ENCODE measurements at regions not wholly inside any gene's neighbourhood (a gene's known extent, or its start where the extent isn't known, plus 50 kb on each side); places are given as distances from the start of the nearest gene placed in this dataset.
A peak's percentile ranks its signal among the peaks of the same experiment; 100 is the strongest.

DNA sequence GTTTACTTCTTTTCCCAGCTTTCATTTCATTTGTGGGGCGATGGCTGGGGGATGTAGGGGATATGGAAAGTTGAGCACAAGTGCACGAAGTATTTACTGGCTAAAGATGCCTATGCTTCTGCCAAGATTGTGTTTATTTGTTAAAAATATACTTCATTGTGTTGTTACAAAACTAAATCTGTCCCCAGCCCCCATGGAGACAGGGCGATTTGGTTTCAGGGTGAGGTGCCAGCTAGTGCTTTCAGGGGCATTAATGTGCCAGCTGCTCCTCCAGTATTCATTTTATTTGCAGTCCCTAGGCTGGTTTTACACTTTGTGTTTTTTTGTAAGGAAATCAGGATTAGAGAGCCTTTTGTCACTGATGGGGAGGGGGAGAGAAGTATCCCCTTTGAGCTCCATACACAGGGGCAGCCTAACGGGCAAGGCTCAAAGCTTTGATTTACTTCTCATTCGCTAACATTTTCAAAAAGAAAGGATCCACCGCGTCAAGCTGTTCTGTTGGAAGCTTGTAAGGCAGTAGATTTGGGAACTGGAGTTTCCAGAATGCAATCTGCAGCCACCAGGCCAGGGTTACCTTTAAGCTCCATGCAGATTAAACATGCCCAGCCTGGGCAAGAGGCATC lies 198.7 kb upstream of the PLEKHG7 start:
- no peak for DNase-seq
- CTCF ChIA-PET: interaction anchor here (1.1 to 8.0 kb wide), 7 partner anchors 9 to 67 kb away, joined by 3 to 53 read pairs (median 8); no protein-coding TSS in a partner anchor
- WGBS (ENCODE audit: insufficient coverage): 97% methylated on average over 5 of the region's 7 CpGs
- Histone ChIP-seq H3K9me3 (ENCODE audit: control extremely low read depth in 1 of 5, control insufficient read depth in 4 of 5, insufficient read depth in 2 of 5, low read depth in 1 of 5, low read length in 4 of 5) (no peaks in the 10 kb centered on the region), H3K4me1 (ENCODE audit: control extremely low read depth in 1 of 4, control insufficient read depth in 4 of 4, insufficient read depth in 4 of 4, low read length in 3 of 4) (peaks cover 6 to 17% (median 14%) of the 10 kb centered on the region in 4 experiments), H3K36me3 (ENCODE audit: control insufficient read depth in 4 of 4, insufficient read depth in 4 of 4, low read length in 3 of 4) (no peaks in the 10 kb centered on the region), H3K27ac (ENCODE audit: insufficient read depth in 1 of 2, low read depth in 1 of 2, low read length in 2 of 2, poor library complexity in 1 of 2, severe bottlenecking in 2 of 2) (no peak overlapping the region), H3K4me3 (ENCODE audit: control insufficient read depth in 1 of 7, extremely low read depth in 1 of 7, insufficient read depth in 4 of 7, low read depth in 2 of 7, low read length in 6 of 7) (no peak overlapping the region), H3K27me3 (replicated peaks in 2 of 5; ENCODE audit: control insufficient read depth in 4 of 5, insufficient read depth in 5 of 5, low read length in 4 of 5) (no peaks in the 10 kb centered on the region)
- POLR2A ChIA-PET: no interaction called here

DNA sequence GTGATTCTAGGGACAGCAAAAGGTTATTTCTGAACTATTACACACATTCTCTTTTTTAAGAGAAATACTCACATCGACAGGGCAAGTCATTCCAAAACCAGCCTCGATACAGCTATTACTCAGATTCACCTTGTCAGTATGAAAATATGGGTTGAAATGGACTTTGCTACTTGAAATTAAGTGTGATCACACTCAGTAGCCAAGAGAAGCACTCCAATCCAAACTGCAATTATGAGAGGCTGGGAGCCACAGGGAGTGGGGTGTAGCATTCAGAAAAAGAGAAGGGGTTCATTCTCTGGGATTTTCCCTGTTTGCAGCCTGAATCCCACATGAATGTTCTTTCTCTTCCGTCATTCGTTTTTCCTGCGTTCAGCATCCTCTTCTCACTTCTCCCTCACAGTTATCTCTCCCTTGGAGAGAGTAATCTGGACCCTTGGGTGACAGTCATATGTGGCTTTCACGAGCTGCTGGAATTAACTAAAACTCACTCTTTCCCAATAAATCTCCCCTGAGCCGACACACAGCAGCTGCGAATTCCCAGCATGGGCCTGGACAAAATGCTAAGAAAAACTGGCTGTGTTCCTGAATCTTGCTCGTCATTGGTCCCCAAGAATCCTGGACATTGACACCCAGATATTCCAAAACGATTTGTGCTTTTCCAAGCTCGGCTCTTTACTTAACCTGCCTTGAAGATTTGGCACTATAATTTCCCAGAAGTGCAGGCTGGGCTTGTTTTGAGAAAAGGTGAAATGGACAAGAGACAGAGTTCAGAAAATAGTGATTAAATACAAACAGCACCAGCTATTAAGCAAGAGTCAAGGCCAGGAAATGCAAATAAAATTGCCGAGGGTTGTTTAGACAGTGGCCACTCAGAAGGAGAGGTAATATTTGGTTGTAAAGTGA lies 199.5 kb upstream of the PLEKHG7 start:
- 98% methylated on average over 8 of the region's 12 CpGs for WGBS (ENCODE audit: insufficient coverage)
- Histone ChIP-seq H3K4me3 (ENCODE audit: control insufficient read depth in 1 of 7, extremely low read depth in 1 of 7, insufficient read depth in 4 of 7, low read depth in 2 of 7, low read length in 6 of 7) (no peak overlapping the region), H3K27me3 (replicated peaks in 2 of 5; ENCODE audit: control insufficient read depth in 4 of 5, insufficient read depth in 5 of 5, low read length in 4 of 5) (no peaks in the 10 kb centered on the region), H3K27ac (ENCODE audit: insufficient read depth in 1 of 2, low read depth in 1 of 2, low read length in 2 of 2, poor library complexity in 1 of 2, severe bottlenecking in 2 of 2) (no peak overlapping the region), H3K36me3 (ENCODE audit: control insufficient read depth in 4 of 4, insufficient read depth in 4 of 4, low read length in 3 of 4) (no peaks in the 10 kb centered on the region), H3K9me3 (ENCODE audit: control extremely low read depth in 1 of 5, control insufficient read depth in 4 of 5, insufficient read depth in 2 of 5, low read depth in 1 of 5, low read length in 4 of 5) (no peaks in the 10 kb centered on the region), H3K4me1 (ENCODE audit: control extremely low read depth in 1 of 4, control insufficient read depth in 4 of 4, insufficient read depth in 4 of 4, low read length in 3 of 4) (peaks cover 6 to 17% (median 14%) of the 10 kb centered on the region in 4 experiments)
- DNase-seq: no peak
- POLR2A ChIA-PET: no interaction called here
- CTCF ChIA-PET: interaction anchor here (0.7 to 8.0 kb wide), 12 partner anchors 9 to 1122 kb away, joined by 3 to 53 read pairs (median 6); no protein-coding TSS in a partner anchor

DNA sequence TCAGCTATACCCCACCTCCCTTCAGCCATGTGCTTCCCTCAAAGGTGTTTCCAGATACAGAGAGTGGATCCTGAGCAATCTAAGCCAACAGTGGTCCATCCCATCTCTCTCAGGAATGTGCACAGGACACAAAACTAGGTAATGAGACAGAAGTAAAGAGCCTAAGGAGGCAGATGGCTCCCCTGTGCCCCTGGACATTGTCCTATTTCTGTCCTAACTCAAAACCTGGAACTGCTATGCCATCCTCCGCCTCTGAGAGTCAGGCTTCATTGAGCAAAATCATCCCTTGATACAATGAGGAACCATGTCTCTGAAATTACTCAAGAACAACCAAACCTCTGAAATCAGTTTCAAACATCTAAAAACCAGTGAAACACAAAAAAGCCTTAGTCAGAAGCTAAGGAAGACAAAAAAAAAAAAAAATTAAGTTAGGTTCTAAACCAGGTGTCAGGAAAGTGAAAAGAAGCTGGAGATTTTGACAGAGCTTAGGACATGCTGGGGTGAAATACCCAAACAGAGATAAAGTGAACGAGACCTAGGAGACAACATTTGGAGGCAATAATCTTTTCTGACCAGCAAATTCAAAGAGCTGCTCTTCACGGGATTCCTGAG lies 200.3 kb upstream of the PLEKHG7 start:
- Histone ChIP-seq H3K9me3 (ENCODE audit: control extremely low read depth in 1 of 5, control insufficient read depth in 4 of 5, insufficient read depth in 2 of 5, low read depth in 1 of 5, low read length in 4 of 5) (no peaks in the 10 kb centered on the region), H3K27ac (ENCODE audit: insufficient read depth in 1 of 2, low read depth in 1 of 2, low read length in 2 of 2, poor library complexity in 1 of 2, severe bottlenecking in 2 of 2) (no peak overlapping the region), H3K4me3 (ENCODE audit: control insufficient read depth in 1 of 7, extremely low read depth in 1 of 7, insufficient read depth in 4 of 7, low read depth in 2 of 7, low read length in 6 of 7) (no peak overlapping the region), H3K27me3 (replicated peaks in 2 of 5; ENCODE audit: control insufficient read depth in 4 of 5, insufficient read depth in 5 of 5, low read length in 4 of 5) (no peaks in the 10 kb centered on the region), H3K36me3 (ENCODE audit: control insufficient read depth in 4 of 4, insufficient read depth in 4 of 4, low read length in 3 of 4) (no peaks in the 10 kb centered on the region), H3K4me1 (ENCODE audit: control extremely low read depth in 1 of 4, control insufficient read depth in 4 of 4, insufficient read depth in 4 of 4, low read length in 3 of 4) (peaks cover 6 to 17% (median 14%) of the 10 kb centered on the region in 4 experiments)
- CTCF ChIA-PET: interaction anchor here (0.7 to 8.0 kb wide), 10 partner anchors 10 to 1141 kb away, joined by 3 to 53 read pairs (median 4); no protein-coding TSS in a partner anchor
- 94% methylated on average over 3 of the region's 3 CpGs for WGBS (ENCODE audit: insufficient coverage)
- POLR2A ChIA-PET: interaction anchor here (0.6 kb wide), 1 partner anchor 170 kb away, joined by 4 read pairs; no protein-coding TSS in a partner anchor
- peak in 2 of 3 donors; percentile 55 to 62 for DNase-seq

DNA sequence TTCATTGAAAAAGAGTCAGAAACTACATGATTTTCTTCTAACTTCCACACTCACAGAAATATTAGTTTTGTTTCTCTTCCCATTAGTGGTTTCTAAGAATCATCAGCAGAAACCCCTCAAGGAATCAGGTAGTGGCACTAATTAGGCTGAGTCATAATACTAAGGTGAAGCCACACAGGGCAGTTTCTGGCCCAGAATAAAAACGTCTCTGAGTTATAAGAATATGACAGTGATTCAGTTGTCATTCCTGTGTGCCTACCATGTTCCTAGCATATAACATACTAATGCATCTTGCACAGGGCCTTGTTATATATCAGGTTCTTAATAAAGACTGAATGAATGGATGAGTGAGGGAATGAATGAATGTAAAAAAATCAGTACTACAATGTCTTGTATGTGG lies 206.0 kb upstream of the PLEKHG7 start:
- H3K4me3 ChIP-seq (ENCODE audit: control insufficient read depth in 1 of 7, extremely low read depth in 1 of 7, insufficient read depth in 4 of 7, low read depth in 2 of 7, low read length in 6 of 7): no peak overlapping the region
- H3K9me3 ChIP-seq (ENCODE audit: control extremely low read depth in 1 of 5, control insufficient read depth in 4 of 5, insufficient read depth in 2 of 5, low read depth in 1 of 5, low read length in 4 of 5): peaks cover 0 to 5% (median 0%) of the 10 kb centered on the region in 5 experiments
- H3K4me1 ChIP-seq (ENCODE audit: control extremely low read depth in 1 of 4, control insufficient read depth in 4 of 4, insufficient read depth in 4 of 4, low read length in 3 of 4): peaks cover 0 to 1% (median 0%) of the 10 kb centered on the region in 4 experiments
- no peaks in the 10 kb centered on the region for H3K27me3 ChIP-seq (replicated peaks in 2 of 5; ENCODE audit: control insufficient read depth in 4 of 5, insufficient read depth in 5 of 5, low read length in 4 of 5)
- H3K36me3 ChIP-seq (ENCODE audit: control insufficient read depth in 4 of 4, insufficient read depth in 4 of 4, low read length in 3 of 4): no peaks in the 10 kb centered on the region
- ChIA-PET CTCF (no interaction called here), POLR2A (no interaction called here)
- no peak overlapping the region for H3K27ac ChIP-seq (ENCODE audit: insufficient read depth in 1 of 2, low read depth in 1 of 2, low read length in 2 of 2, poor library complexity in 1 of 2, severe bottlenecking in 2 of 2)
- no CpG with 5 or more reads among the region's 1 CpG for WGBS (ENCODE audit: insufficient coverage)
- DNase-seq: no peak

DNA sequence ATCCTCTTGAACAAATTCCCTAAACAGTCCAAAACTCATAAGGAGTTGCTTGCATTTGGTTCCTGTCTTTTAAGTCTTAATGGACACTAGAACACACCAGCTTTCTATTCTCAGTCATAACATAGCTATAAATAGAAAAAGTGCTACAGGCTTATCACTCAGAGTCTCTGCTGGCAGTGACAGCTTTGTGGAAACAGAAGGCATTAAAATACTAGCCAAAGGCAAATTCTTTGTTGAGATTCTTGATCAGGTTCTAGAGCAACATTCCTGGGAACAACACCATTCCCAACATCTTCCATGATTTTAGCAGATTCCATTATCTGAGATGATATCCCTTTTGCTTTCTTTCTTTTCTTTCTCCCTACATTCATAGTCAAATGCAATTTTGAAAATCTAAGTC lies 207.7 kb upstream of the PLEKHG7 start:
- Histone ChIP-seq H3K36me3 (ENCODE audit: control insufficient read depth in 4 of 4, insufficient read depth in 4 of 4, low read length in 3 of 4) (no peaks in the 10 kb centered on the region), H3K27ac (ENCODE audit: insufficient read depth in 1 of 2, low read depth in 1 of 2, low read length in 2 of 2, poor library complexity in 1 of 2, severe bottlenecking in 2 of 2) (no peak overlapping the region), H3K4me3 (ENCODE audit: control insufficient read depth in 1 of 7, extremely low read depth in 1 of 7, insufficient read depth in 4 of 7, low read depth in 2 of 7, low read length in 6 of 7) (no peak overlapping the region), H3K27me3 (replicated peaks in 2 of 5; ENCODE audit: control insufficient read depth in 4 of 5, insufficient read depth in 5 of 5, low read length in 4 of 5) (no peaks in the 10 kb centered on the region), H3K9me3 (ENCODE audit: control extremely low read depth in 1 of 5, control insufficient read depth in 4 of 5, insufficient read depth in 2 of 5, low read depth in 1 of 5, low read length in 4 of 5) (peaks cover 0 to 6% (median 0%) of the 10 kb centered on the region in 5 experiments), H3K4me1 (ENCODE audit: control extremely low read depth in 1 of 4, control insufficient read depth in 4 of 4, insufficient read depth in 4 of 4, low read length in 3 of 4) (no peaks in the 10 kb centered on the region)
- POLR2A ChIA-PET: no interaction called here
- CTCF ChIA-PET: interaction anchor here (0.9 to 2.6 kb wide), 2 partner anchors 9 to 18 kb away, joined by 3 to 8 read pairs; no protein-coding TSS in a partner anchor
- no peak for DNase-seq

DNA sequence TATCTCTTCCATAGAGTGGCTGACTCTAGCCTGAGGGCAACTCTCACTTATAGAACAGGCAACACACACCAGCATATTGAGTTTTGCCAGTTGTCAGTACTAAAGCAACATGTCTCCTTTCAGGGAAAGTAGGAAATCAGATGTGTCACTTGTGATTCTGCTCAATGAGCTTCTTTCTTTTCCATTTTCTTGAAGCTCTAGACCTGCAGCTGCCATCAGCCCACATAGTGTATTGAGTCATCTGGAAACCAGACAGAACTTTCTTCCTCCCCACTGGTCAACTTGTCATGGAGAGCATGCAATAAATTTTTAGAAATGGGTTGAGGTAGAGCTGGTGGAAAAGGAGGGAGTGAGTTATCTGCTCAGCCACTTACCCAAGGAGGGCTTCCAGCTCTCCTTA lies 209.0 kb upstream of the PLEKHG7 start:
- no peak for DNase-seq
- Histone ChIP-seq H3K36me3 (ENCODE audit: control insufficient read depth in 4 of 4, insufficient read depth in 4 of 4, low read length in 3 of 4) (no peaks in the 10 kb centered on the region), H3K4me1 (ENCODE audit: control extremely low read depth in 1 of 4, control insufficient read depth in 4 of 4, insufficient read depth in 4 of 4, low read length in 3 of 4) (no peaks in the 10 kb centered on the region), H3K4me3 (ENCODE audit: control insufficient read depth in 1 of 7, extremely low read depth in 1 of 7, insufficient read depth in 4 of 7, low read depth in 2 of 7, low read length in 6 of 7) (no peak overlapping the region), H3K9me3 (ENCODE audit: control extremely low read depth in 1 of 5, control insufficient read depth in 4 of 5, insufficient read depth in 2 of 5, low read depth in 1 of 5, low read length in 4 of 5) (peaks cover 0 to 6% (median 0%) of the 10 kb centered on the region in 5 experiments), H3K27me3 (replicated peaks in 2 of 5; ENCODE audit: control insufficient read depth in 4 of 5, insufficient read depth in 5 of 5, low read length in 4 of 5) (no peaks in the 10 kb centered on the region), H3K27ac (ENCODE audit: insufficient read depth in 1 of 2, low read depth in 1 of 2, low read length in 2 of 2, poor library complexity in 1 of 2, severe bottlenecking in 2 of 2) (no peak overlapping the region)
- POLR2A ChIA-PET: no interaction called here
- CTCF ChIA-PET: interaction anchor here (2.6 kb wide), 1 partner anchor 10 kb away, joined by 8 read pairs; no protein-coding TSS in a partner anchor
